SHP77 (cell line): ENCODE measurements at regions not wholly inside any gene's neighbourhood (a gene's known extent, or its start where the extent isn't known, plus 50 kb on each side); places are given as distances from the start of the nearest gene placed in this dataset.

Experiments used
- DNase-seq, 2 experiments: peaks; one replicate each; lab custom pipeline; 2025; lab: John Stamatoyannopoulos, UW

GRCh38 chr5:114952876-114953275 is 216.8 kb downstream of the TRIM36 start:
- DNase-seq = no peak

- DNase-seq = no peak
Observed at GRCh38 chr5:114949756-114950155, 220.0 kb downstream of the TRIM36 start.

- no peak for DNase-seq
Observed at GRCh38 chr5:114948986-114949621, 220.6 kb downstream of the TRIM36 start.

GRCh38 chr5:114948363-114948762 is 221.3 kb downstream of the TRIM36 start:
- DNase-seq = no peak

- DNase-seq = no peak
Observed at GRCh38 chr5:114940709-114941108, 229.0 kb downstream of the TRIM36 start.

GRCh38 chr5:114935490-114935889 is 234.2 kb downstream of the TRIM36 start:
- no peak for DNase-seq

- no peak for DNase-seq
Observed at GRCh38 chr5:114928644-114929462, 240.9 kb downstream of the TRIM36 start.

GRCh38 chr5:114924769-114925168 is 244.9 kb downstream of the TRIM36 start:
- DNase-seq = no peak

GRCh38 chr5:114912189-114912920 is 257.4 kb downstream of the TRIM36 start:
- no peak for DNase-seq

- no peak for DNase-seq
Observed at GRCh38 chr5:114910727-114911126, 259.0 kb downstream of the TRIM36 start.

- DNase-seq = no peak
Observed at GRCh38 chr5:114909424-114909823, 260.3 kb downstream of the TRIM36 start.

GRCh38 chr5:114903767-114904166 is 265.9 kb downstream of the TRIM36 start:
- DNase-seq = no peak

- no peak for DNase-seq
Observed at GRCh38 chr5:114898602-114899001, 271.1 kb downstream of the TRIM36 start.

GRCh38 chr5:114883675-114884074 is 286.0 kb downstream of the TRIM36 start:
- no peak for DNase-seq

GRCh38 chr5:114859438-114859735 is 310.3 kb downstream of the TRIM36 start:
- DNase-seq = no peak

GRCh38 chr5:114858665-114859437 is 310.9 kb downstream of the TRIM36 start:
- DNase-seq = no peak

GRCh38 chr5:114857941-114858551 is 311.7 kb downstream of the TRIM36 start:
- peak; percentile 64 to 66 for DNase-seq

- DNase-seq = peak in 1 of 2 experiments; percentile 26
Observed at GRCh38 chr5:114844711-114845110, 325.0 kb downstream of the TRIM36 start.

- DNase-seq = no peak
Observed at GRCh38 chr5:114839360-114839759, 330.3 kb downstream of the TRIM36 start.

GRCh38 chr5:114838937-114839336 is 330.8 kb downstream of the TRIM36 start:
- DNase-seq = no peak

- no peak for DNase-seq
Observed at GRCh38 chr5:114830114-114830513, 339.6 kb downstream of the TRIM36 start.

- no peak for DNase-seq
Observed at GRCh38 chr5:114822863-114823262, 346.8 kb downstream of the TRIM36 start.
